Esophagus muscularis mucosa (tissue), 3 donors: ENCODE measurements at regions not wholly inside any gene's neighbourhood (a gene's known extent, or its start where the extent isn't known, plus 50 kb on each side); places are given as distances from the start of the nearest gene placed in this dataset.

ENCODE experiments used
- CTCF ChIP-seq, 3 experiments: fragments of 200-600 bp in 2 of 3; fragments of 450-650 bp in 1 of 3; sonication (generic) in 2 of 3; IDR thresholded peaks; one replicate each; pipeline ENCODE4 v1.5.1; 2017 to 2019; ENCODE audit warnings: antibody characterized with exemption in 3 of 3, mild to moderate bottlenecking in 2 of 3, moderate library complexity in 1 of 3
- POLR2A ChIP-seq: fragments of 450-650 bp; IDR thresholded peaks from one replicate; pipeline ENCODE4 v1.6.1; 2017; ENCODE audit warnings: antibody characterized with exemption, moderate library complexity, mild to moderate bottlenecking, low read depth
- POLR2AphosphoS5 ChIP-seq, 2 donors: sonication (generic); formaldehyde crosslinking; IDR thresholded peaks; one replicate each; pipeline ENCODE4 v1.6.1; 2017; ENCODE audit warnings: antibody characterized with exemption in 2 of 2

- TF ChIP-seq CTCF (IDR thresholded peaks at IDR 0.05) (no peak), POLR2AphosphoS5 (IDR thresholded peaks at IDR 0.05) (no peak), POLR2A (no peak)
Observed at GRCh38 chr12:13900718-13901117, 80.7 kb downstream of the GRIN2B start.
